Activated T-cell treated with anti-CD3 and anti-CD28 coated beads for 4 hours (primary cell): ENCODE measurements at regions not wholly inside any gene's neighbourhood (a gene's known extent, or its start where the extent isn't known, plus 50 kb on each side); places are given as distances from the start of the nearest gene placed in this dataset.

ENCODE experiments used
- DNase-seq: peaks from one replicate; pipeline ENCODE4 v3.0.0-alpha.2; 2020

GRCh38 chr14:87217023-87217422 is 776.0 kb downstream of the GALC start:
- DNase-seq, result no peak

- no peak for DNase-seq
Measured at GRCh38 chr14:87214558-87214957, 778.4 kb downstream of the GALC start.

GRCh38 chr14:87207756-87208155 is 785.2 kb downstream of the GALC start:
- no peak for DNase-seq

GRCh38 chr14:87205811-87206210 is 787.2 kb downstream of the GALC start:
- DNase-seq, result no peak

GRCh38 chr14:87203346-87203745 is 789.6 kb downstream of the GALC start:
- DNase-seq, result no peak

GRCh38 chr14:87199381-87199780 is 793.6 kb downstream of the GALC start:
- DNase-seq, result no peak

GRCh38 chr14:87196436-87196835 is 796.5 kb downstream of the GALC start:
- no peak for DNase-seq

GRCh38 chr14:87187786-87188185 is 805.2 kb downstream of the GALC start:
- no peak for DNase-seq

- DNase-seq, result no peak
Measured at GRCh38 chr14:87186737-87187136, 806.2 kb downstream of the GALC start.

- no peak for DNase-seq
Measured at GRCh38 chr14:87185961-87186560, 806.9 kb downstream of the GALC start.

GRCh38 chr14:87184180-87184579 is 808.8 kb downstream of the GALC start:
- DNase-seq, result no peak

GRCh38 chr14:87181288-87181687 is 811.7 kb downstream of the GALC start:
- DNase-seq, result no peak

- no peak for DNase-seq
Measured at GRCh38 chr14:87179936-87180335, 813.0 kb downstream of the GALC start.

GRCh38 chr14:87178277-87178676 is 814.7 kb downstream of the GALC start:
- no peak for DNase-seq

GRCh38 chr14:87175175-87175574 is 817.8 kb downstream of the GALC start:
- DNase-seq, result no peak

GRCh38 chr14:87171141-87171540 is 821.8 kb downstream of the GALC start:
- DNase-seq, result no peak

- no peak for DNase-seq
Measured at GRCh38 chr14:87170179-87170578, 822.8 kb downstream of the GALC start.

- DNase-seq, result no peak
Measured at GRCh38 chr14:87169362-87169761, 823.6 kb downstream of the GALC start.

- DNase-seq, result no peak
Measured at GRCh38 chr14:87161502-87161901, 831.5 kb downstream of the GALC start.

- DNase-seq, result no peak
Measured at GRCh38 chr14:87160989-87161388, 832.0 kb downstream of the GALC start.

- DNase-seq, result no peak
Measured at GRCh38 chr14:87158283-87158682, 834.7 kb downstream of the GALC start.

- DNase-seq, result no peak
Measured at GRCh38 chr14:87156878-87157277, 836.1 kb downstream of the GALC start.

GRCh38 chr14:87155856-87156488 is 837.0 kb downstream of the GALC start:
- DNase-seq, result no peak

- DNase-seq, result no peak
Measured at GRCh38 chr14:87153901-87154300, 839.1 kb downstream of the GALC start.

- no peak for DNase-seq
Measured at GRCh38 chr14:87153391-87153790, 839.6 kb downstream of the GALC start.
